Ishikawa (cell line): ENCODE measurements at regions not wholly inside any gene's neighbourhood (a gene's known extent, or its start where the extent isn't known, plus 50 kb on each side); places are given as distances from the start of the nearest gene placed in this dataset.

Experiments
- CEBPB ChIP-seq: IDR thresholded peaks from 2 replicates; pipeline ENCODE4 v1.6.1; 2012
- CREB1 ChIP-seq: IDR thresholded peaks from 2 replicates; pipeline ENCODE4 v1.6.1; 2012; ENCODE audit warnings: low read depth
- EGR1 ChIP-seq: IDR thresholded peaks from 2 replicates; pipeline ENCODE4 v1.6.1; 2012
- EP300 ChIP-seq: IDR thresholded peaks from 2 replicates; pipeline ENCODE4 v1.6.1; 2012; ENCODE audit warnings: borderline replicate concordance
- FOXM1 ChIP-seq: IDR thresholded peaks from 2 replicates; pipeline ENCODE4 v1.6.1; 2012; ENCODE audit warnings: low read depth, borderline replicate concordance
- NFIC ChIP-seq: IDR thresholded peaks from 2 replicates; pipeline ENCODE4 v1.6.1; 2012
- RAD21 ChIP-seq: IDR thresholded peaks from 2 replicates; pipeline ENCODE4 v1.6.1; 2012; ENCODE audit warnings: low read depth
- TAF1 ChIP-seq: IDR thresholded peaks from 2 replicates; pipeline ENCODE4 v1.6.1; 2012; ENCODE audit warnings: low read depth, mild to moderate bottlenecking
- TCF12 ChIP-seq: IDR thresholded peaks from 2 replicates; pipeline ENCODE4 v1.6.1; 2012; ENCODE audit warnings: low read depth
- TEAD4 ChIP-seq: IDR thresholded peaks from 2 replicates; pipeline ENCODE4 v1.6.1; 2012
- YY1 ChIP-seq: IDR thresholded peaks from 2 replicates; pipeline ENCODE4 v1.6.1; 2012; ENCODE audit warnings: low read depth
- ZBTB7A ChIP-seq: IDR thresholded peaks from 2 replicates; pipeline ENCODE4 v1.6.1; 2012; ENCODE audit warnings: low read depth
- TF ChIP-seq, protein P1 (sequence below): IDR thresholded peaks from 2 replicates; pipeline ENCODE4 v1.6.1; 2012
- TF ChIP-seq, protein P2 (sequence below): IDR thresholded peaks from 2 replicates; pipeline ENCODE4 v1.6.1; 2012; ENCODE audit warnings: low read depth, mild to moderate bottlenecking
- TF ChIP-seq, protein P3 (sequence below): IDR thresholded peaks from 2 replicates; pipeline ENCODE4 v1.6.1; 2012

DNA sequence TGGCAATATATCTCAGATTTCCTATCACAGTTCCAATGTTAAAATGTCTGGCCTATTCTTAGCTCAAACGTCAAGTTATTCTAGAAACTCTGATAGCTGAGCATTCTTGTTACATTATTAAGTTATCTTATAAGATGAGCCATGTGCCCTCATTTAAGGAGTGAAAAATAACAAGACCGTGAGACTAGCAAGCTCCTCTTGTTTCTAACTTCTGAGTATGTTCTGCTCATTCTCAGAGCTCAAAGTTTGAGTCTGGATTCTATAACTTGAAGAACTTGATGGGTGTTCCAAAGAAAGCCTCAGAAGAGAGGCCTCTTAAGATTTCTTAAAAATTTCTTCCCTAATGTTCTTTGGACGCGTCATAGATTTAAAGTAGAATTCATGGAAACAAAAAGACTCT lies 215.2 kb downstream of the HTR7 start:
- no peak for TF ChIP-seq TEAD4

DNA sequence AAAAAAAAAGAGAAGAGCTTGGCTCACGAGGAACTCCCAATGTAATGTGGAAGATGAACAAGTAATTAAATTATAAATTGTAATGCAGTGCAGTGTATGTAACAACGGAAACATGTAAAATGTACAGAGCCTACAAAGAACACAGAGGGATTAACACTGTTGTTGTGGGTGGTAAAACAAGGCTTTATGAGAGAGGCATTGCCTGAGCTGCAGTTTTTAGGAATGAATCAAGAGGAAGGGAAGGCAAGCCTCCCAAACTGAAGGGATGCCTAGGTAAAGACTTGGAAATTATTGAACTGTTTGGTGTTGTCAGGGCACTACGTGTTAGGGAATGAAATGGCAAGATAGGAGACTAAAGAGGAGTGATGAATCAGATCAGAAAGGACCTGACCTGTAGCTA lies 213.7 kb downstream of the HTR7 start:
- TF ChIP-seq EGR1 (no peak), CREB1 (no peak), FOXM1 (no peak), TCF12 (no peak), TEAD4 (no peak), NFIC (no peak), YY1 (no peak), EP300 (no peak), CEBPB (no peak), ZBTB7A (no peak), TAF1 (no peak), RAD21 (no peak)
- TF ChIP-seq, protein P1, sequence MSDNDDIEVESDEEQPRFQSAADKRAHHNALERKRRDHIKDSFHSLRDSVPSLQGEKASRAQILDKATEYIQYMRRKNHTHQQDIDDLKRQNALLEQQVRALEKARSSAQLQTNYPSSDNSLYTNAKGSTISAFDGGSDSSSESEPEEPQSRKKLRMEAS, result no peak
- TF ChIP-seq, protein P2, sequence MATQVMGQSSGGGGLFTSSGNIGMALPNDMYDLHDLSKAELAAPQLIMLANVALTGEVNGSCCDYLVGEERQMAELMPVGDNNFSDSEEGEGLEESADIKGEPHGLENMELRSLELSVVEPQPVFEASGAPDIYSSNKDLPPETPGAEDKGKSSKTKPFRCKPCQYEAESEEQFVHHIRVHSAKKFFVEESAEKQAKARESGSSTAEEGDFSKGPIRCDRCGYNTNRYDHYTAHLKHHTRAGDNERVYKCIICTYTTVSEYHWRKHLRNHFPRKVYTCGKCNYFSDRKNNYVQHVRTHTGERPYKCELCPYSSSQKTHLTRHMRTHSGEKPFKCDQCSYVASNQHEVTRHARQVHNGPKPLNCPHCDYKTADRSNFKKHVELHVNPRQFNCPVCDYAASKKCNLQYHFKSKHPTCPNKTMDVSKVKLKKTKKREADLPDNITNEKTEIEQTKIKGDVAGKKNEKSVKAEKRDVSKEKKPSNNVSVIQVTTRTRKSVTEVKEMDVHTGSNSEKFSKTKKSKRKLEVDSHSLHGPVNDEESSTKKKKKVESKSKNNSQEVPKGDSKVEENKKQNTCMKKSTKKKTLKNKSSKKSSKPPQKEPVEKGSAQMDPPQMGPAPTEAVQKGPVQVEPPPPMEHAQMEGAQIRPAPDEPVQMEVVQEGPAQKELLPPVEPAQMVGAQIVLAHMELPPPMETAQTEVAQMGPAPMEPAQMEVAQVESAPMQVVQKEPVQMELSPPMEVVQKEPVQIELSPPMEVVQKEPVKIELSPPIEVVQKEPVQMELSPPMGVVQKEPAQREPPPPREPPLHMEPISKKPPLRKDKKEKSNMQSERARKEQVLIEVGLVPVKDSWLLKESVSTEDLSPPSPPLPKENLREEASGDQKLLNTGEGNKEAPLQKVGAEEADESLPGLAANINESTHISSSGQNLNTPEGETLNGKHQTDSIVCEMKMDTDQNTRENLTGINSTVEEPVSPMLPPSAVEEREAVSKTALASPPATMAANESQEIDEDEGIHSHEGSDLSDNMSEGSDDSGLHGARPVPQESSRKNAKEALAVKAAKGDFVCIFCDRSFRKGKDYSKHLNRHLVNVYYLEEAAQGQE, result no peak
- TF ChIP-seq, protein P3, sequence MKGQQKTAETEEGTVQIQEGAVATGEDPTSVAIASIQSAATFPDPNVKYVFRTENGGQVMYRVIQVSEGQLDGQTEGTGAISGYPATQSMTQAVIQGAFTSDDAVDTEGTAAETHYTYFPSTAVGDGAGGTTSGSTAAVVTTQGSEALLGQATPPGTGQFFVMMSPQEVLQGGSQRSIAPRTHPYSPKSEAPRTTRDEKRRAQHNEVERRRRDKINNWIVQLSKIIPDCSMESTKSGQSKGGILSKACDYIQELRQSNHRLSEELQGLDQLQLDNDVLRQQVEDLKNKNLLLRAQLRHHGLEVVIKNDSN, result no peak

DNA sequence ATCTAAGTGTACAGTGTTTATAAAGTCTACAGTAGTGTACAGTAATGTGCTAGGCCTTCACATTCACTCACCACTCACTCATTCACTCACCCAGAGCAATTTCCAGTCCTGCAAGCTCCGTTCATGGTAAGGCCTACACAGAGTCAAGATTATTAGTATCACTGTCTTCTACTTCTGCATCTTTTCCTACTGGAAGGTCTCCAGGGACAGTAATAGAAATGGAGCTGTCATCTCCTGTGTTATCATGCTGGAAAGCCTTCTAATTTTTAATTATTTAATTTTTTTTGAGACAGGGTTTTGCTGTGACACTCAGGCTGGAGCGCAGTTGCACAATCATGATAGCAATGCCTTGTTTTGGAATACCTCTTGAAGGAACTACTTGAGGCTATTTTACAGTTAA lies 207.0 kb downstream of the HTR7 start:
- TF ChIP-seq EGR1 (no peak), EP300 (no peak), FOXM1 (no peak), TEAD4 (no peak)
- TF ChIP-seq, protein P2, result no peak
- TF ChIP-seq, protein P3, result no peak

DNA sequence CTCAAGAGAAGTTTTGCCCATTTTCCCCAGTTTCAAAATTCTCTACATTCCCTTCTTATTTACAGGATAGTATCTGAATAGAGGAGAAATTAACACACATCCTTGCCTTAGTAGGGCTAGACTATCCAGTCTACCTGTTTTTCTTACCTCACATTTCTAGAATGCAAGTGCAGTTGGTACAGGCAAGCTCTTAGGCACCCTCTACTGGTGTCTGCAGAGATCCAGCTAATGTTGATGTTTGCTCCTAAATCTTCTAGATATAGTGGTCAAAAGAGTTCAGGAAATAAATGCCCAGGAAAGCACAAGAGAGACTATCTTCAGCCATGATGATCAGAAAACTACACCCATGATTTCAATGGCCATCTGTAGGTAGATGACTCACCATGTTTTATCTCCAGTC lies 205.3 kb downstream of the HTR7 start:
- TF ChIP-seq RAD21 (peak; percentile 60), TAF1 (no peak)

DNA sequence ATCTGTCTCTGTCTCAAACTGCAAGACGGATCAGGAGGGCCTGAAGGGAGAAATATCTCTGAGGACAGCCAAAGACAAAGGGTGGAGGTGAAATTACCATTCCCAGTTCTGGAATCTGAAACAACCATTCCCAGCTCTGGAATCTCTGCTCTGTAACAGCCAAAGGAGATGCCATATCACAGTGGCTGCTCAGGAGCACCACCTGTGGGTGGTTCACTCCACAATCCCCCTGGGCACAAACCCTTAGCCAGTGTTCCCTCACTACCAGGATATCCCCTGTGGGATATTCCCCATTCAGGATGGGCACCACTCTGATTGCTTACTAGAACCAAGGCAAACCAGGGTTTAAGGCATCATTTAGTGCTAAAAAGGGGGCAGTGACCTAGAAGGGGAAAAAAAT lies 199.0 kb downstream of the HTR7 start:
- TF ChIP-seq CREB1, result no peak
- peak; percentile 30; the same call in 1 of the 2 replicates for TF ChIP-seq RAD21

DNA sequence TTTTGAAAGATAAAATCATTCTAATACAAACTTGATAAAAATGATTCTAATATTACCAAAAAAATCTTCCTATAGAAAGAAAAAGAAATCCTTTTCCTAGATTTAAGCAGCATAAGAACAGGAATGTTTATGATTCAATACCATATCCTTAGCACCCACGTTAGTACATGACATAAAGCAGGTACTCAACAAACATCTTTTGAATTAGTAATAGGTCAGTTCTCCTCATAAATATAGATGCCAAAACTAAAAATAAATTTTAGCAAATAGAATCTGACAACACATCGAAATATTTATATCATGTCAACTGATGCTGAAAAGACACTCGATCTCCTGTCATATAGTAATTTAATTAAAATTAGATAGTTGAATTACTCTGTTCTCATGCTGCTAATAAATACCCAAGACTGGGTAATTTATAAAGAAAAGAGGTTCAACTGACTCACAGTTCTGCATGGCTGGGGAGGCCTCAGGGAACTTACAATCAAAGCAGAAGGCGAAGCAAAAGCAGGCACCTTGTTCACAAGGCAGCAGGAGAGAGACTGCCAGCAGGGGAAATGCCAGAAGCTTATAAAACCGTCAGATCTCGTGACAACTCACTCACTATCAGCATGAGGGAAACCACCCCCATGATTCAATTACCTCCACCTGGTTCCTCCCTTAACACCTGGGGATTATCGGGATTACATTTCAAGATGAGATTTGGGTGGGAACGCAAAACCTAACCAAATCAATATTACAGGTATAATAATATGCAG lies 191.8 kb downstream of the HTR7 start:
- TF ChIP-seq YY1 (no peak), TEAD4 (no peak)

DNA sequence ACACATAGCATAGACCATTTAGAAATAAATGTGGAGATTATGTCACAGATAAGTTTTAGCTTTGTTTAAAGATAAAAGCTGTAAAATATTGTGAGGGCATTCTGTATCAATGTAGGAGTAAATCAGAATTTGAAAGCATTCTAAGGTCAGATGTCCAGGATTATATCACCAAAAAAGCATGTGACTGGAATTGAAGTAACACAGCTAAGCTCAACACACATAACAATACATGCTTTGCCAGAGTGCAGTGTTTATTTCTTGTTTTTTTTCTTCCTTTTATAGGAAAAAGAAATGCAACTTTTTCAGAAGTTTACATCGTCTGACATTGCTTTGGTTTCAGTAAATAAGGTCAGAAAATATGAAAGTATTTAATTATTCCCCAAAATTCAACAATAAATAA lies 183.4 kb downstream of the HTR7 start:
- TF ChIP-seq RAD21 (no peak), CREB1 (no peak)
- TF ChIP-seq, protein P3, result no peak

DNA sequence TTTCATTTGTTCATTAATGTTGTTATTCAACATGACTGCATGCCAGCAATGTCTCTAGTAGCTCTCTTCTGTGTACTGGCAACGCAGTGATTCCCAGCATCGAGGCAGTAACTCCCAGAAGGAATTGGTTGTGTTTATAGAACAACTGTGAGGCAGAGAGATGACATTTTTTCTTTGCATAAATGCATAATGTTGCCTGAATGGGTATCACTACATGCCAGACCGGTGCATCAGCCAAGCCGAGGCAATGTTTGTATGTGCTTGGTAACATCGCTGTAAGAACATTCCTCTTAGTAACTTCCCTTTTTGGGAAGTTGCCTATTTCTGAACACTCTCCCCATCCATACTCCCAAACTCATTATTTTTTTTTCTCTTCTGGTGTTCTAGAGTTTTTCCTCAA lies 182.9 kb downstream of the HTR7 start:
- TF ChIP-seq TEAD4 (no peak), TAF1 (no peak), FOXM1 (no peak), RAD21 (no peak), CREB1 (no peak), EGR1 (no peak), CEBPB (no peak), TCF12 (no peak), EP300 (no peak), YY1 (no peak), NFIC (no peak), ZBTB7A (no peak)
- TF ChIP-seq, protein P2, result no peak
- TF ChIP-seq, protein P3, result no peak
- TF ChIP-seq, protein P1, result no peak
